DND-41 (cell line): ENCODE measurements at regions not wholly inside any gene's neighbourhood (a gene's known extent, or its start where the extent isn't known, plus 50 kb on each side); places are given as distances from the start of the nearest gene placed in this dataset.

ENCODE experiments used
- ATAC-seq: fragments of 200-7000 bp; cut with Tn5 transposase; 3 replicates; pipeline ENCODE4 v1.9.1; 2021; ENCODE audit warnings: low read depth; ENCODE audit not compliant: insufficient read depth
- DNase-seq: peaks from one replicate; pipeline ENCODE4 v3.0.0-alpha.2; 2020
- H2AFZ ChIP-seq: 2 replicates; pipeline ENCODE4 v1.6.0; 2012; ENCODE audit warnings: low read depth, low read length
- H3K27ac ChIP-seq: 2 replicates; pipeline ENCODE4 v1.5.1; 2012; ENCODE audit warnings: low read length, inconsistent platforms
- H3K27me3 ChIP-seq: fragments of 200-600 bp; sonication (generic); 2 replicates; pipeline ENCODE4 v1.6.0; 2012; ENCODE audit warnings: low read length, mild to moderate bottlenecking, inconsistent platforms; ENCODE audit not compliant: insufficient read depth, poor library complexity
- H3K36me3 ChIP-seq: 2 replicates; pipeline ENCODE4 v1.5.1; 2012; ENCODE audit warnings: low read length, inconsistent platforms; ENCODE audit not compliant: insufficient read depth
- H3K4me1 ChIP-seq: 2 replicates; pipeline ENCODE4 v1.5.1; 2012; ENCODE audit warnings: mild to moderate bottlenecking, low read length; ENCODE audit not compliant: insufficient read depth
- H3K4me2 ChIP-seq: 2 replicates; pipeline ENCODE4 v1.6.0; 2012; ENCODE audit warnings: mild to moderate bottlenecking, moderate library complexity, low read length, inconsistent platforms; ENCODE audit not compliant: insufficient read depth
- H3K4me3 ChIP-seq, 2 experiments: fragments of 200-600 bp in 1 of 2; shearing (Covaris generic) in 1 of 2; 2 replicates each; pipeline ENCODE4 v1.5.1; 2012 to 2016; ENCODE audit warnings: inconsistent platforms in 2 of 2, low read length in 2 of 2, mild to moderate bottlenecking in 2 of 2, low read depth in 1 of 2, moderate library complexity in 1 of 2
- H3K79me2 ChIP-seq: 2 replicates; pipeline ENCODE4 v1.6.0; 2012; ENCODE audit warnings: low read length, inconsistent platforms; ENCODE audit not compliant: insufficient read depth
- H3K9ac ChIP-seq: 2 replicates; pipeline ENCODE4 v1.6.0; 2012; ENCODE audit warnings: low read depth, mild to moderate bottlenecking, inconsistent platforms, low read length, moderate library complexity
- H3K9me3 ChIP-seq: 2 replicates; pipeline ENCODE4 v1.5.1; 2012; ENCODE audit warnings: low read length, moderate library complexity, mild to moderate bottlenecking, inconsistent platforms; ENCODE audit not compliant: insufficient read depth, severe bottlenecking
- H4K20me1 ChIP-seq: 2 replicates; pipeline ENCODE4 v1.6.0; 2012; ENCODE audit warnings: low read length; ENCODE audit not compliant: insufficient read depth
- CTCF ChIP-seq: IDR thresholded peaks from 2 replicates; pipeline ENCODE4 v1.5.1; 2012; ENCODE audit warnings: borderline replicate concordance, low read length, moderate library complexity, mild to moderate bottlenecking; ENCODE audit not compliant: poor library complexity, severe bottlenecking; ENCODE audit errors: extremely low read depth
- EZH2 ChIP-seq: IDR thresholded peaks from 3 replicates; pipeline ENCODE4 v1.6.1; 2012; ENCODE audit warnings: borderline replicate concordance, low read depth, mild to moderate bottlenecking, moderate library complexity, low read length, inconsistent platforms; ENCODE audit not compliant: severe bottlenecking

GRCh38 chr5:51829230-51829629 lies 446.0 kb downstream of the ISL1 start:
- Histone ChIP-seq H3K36me3 (no peaks in the 10 kb centered on the region), H3K4me3 (no peak overlapping the region), H3K4me2 (no peak overlapping the region), H3K4me1 (no peaks in the 10 kb centered on the region), H3K9ac (no peak overlapping the region), H3K9me3 (no peaks in the 10 kb centered on the region), H3K27me3 (no peaks in the 10 kb centered on the region), H3K27ac (no peak overlapping the region), H4K20me1 (no peaks in the 10 kb centered on the region), H3K79me2 (no peaks in the 10 kb centered on the region), H2AFZ (no peak overlapping the region)
- DNase-seq (no peak), ATAC-seq (no peak)
- TF ChIP-seq CTCF = no peak
- TF ChIP-seq EZH2 = no peak

- no peak for ATAC-seq
- H3K4me2 ChIP-seq = no peak overlapping the region
- no peaks in the 10 kb centered on the region for H3K27me3 ChIP-seq
- H4K20me1 ChIP-seq = no peaks in the 10 kb centered on the region
- H3K79me2 ChIP-seq = no peaks in the 10 kb centered on the region
- H3K9ac ChIP-seq = no peak overlapping the region
- no peak overlapping the region for H3K27ac ChIP-seq
- TF ChIP-seq CTCF (no peak), EZH2 (no peak)
- H3K36me3 ChIP-seq = no peaks in the 10 kb centered on the region
- no peak overlapping the region for H2AFZ ChIP-seq
- no peak for DNase-seq
- no peaks in the 10 kb centered on the region for H3K4me1 ChIP-seq
- no peak overlapping the region for H3K4me3 ChIP-seq
- H3K9me3 ChIP-seq = no peaks in the 10 kb centered on the region
Measured at GRCh38 chr5:51829691-51830090, 446.4 kb downstream of the ISL1 start.

DNA sequence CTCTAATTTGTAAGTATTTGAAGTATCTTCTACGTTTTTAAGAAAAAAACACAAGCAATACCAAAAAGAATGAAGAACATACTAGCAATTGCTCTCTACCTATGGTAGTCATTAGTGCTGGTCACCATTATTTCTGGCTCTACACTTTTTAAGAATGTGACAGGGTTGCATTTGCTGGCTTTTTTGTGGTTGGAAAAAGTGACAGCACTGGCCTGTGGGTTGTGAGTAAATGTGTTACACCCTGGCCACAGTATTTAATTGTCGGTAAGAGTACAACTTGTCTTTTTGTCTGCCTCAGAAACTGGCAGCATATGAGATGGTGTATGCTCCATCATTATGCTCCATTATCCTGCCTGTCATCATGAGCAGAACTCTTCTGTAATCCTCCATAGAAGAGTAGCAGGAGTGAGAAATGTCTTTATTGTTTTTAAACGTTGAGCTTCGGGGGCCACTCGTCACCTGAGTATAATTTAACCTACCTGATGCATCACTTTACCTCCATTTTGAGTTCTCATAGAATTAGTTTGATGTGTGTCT lies 449.8 kb downstream of the ISL1 start:
- Histone ChIP-seq H4K20me1 (no peaks in the 10 kb centered on the region), H3K27ac (no peak overlapping the region), H2AFZ (no peak overlapping the region), H3K4me2 (no peak overlapping the region), H3K9ac (no peak overlapping the region), H3K27me3 (no peaks in the 10 kb centered on the region), H3K36me3 (no peaks in the 10 kb centered on the region), H3K9me3 (no peaks in the 10 kb centered on the region), H3K4me1 (no peaks in the 10 kb centered on the region), H3K4me3 (no peak overlapping the region), H3K79me2 (no peaks in the 10 kb centered on the region)
- ATAC-seq = no peak
- no peak for TF ChIP-seq EZH2
- no peak for TF ChIP-seq CTCF
- DNase-seq = no peak

- H3K9ac ChIP-seq = no peak overlapping the region
- no peak overlapping the region for H2AFZ ChIP-seq
- no peak overlapping the region for H3K4me3 ChIP-seq
- ATAC-seq = no peak
- H3K9me3 ChIP-seq = no peaks in the 10 kb centered on the region
- H3K36me3 ChIP-seq = no peaks in the 10 kb centered on the region
- TF ChIP-seq CTCF (no peak), EZH2 (no peak)
- H3K4me2 ChIP-seq = no peak overlapping the region
- H3K4me1 ChIP-seq = no peaks in the 10 kb centered on the region
- DNase-seq = no peak
- H3K27ac ChIP-seq = no peak overlapping the region
- no peaks in the 10 kb centered on the region for H3K27me3 ChIP-seq
- H3K79me2 ChIP-seq = no peaks in the 10 kb centered on the region
- H4K20me1 ChIP-seq = no peaks in the 10 kb centered on the region
Measured at GRCh38 chr5:51838459-51838858, 455.2 kb downstream of the ISL1 start.
